Neural cell (in vitro differentiated cells): ENCODE measurements at regions not wholly inside any gene's neighbourhood (a gene's known extent, or its start where the extent isn't known, plus 50 kb on each side); places are given as distances from the start of the nearest gene placed in this dataset.

Experiments
- EP300 ChIP-seq: fragments of 450-650 bp; conservative IDR thresholded peaks from 2 replicates; pipeline ENCODE4 v1.6.1; 2014; ENCODE audit warnings: antibody characterized with exemption, mild to moderate bottlenecking, moderate library complexity; ENCODE audit not compliant: poor library complexity, severe bottlenecking
- EZH2 ChIP-seq: fragments of 200-600, 300-800 bp; shearing (Covaris generic), sonication (generic); IDR thresholded peaks from 2 replicates; pipeline ENCODE4 v1.6.1; 2014; ENCODE audit warnings: antibody characterized with exemption, low read length, borderline replicate concordance, mild to moderate bottlenecking; ENCODE audit not compliant: insufficient read depth, poor library complexity, severe bottlenecking
- MXI1 ChIP-seq: fragments of 450-650 bp; conservative IDR thresholded peaks from 2 replicates; pipeline ENCODE4 v1.6.1; 2014; ENCODE audit warnings: antibody characterized with exemption, mild to moderate bottlenecking; ENCODE audit not compliant: poor library complexity, severe bottlenecking
- POLR2AphosphoS5 ChIP-seq: IDR thresholded peaks from 2 replicates; pipeline ENCODE4 v1.6.1; 2012
- RAD21 ChIP-seq: fragments of 450-650 bp; conservative IDR thresholded peaks from 2 replicates; pipeline ENCODE4 v1.6.1; 2014; ENCODE audit warnings: antibody characterized with exemption, mild to moderate bottlenecking, moderate library complexity
- TAF1 ChIP-seq: IDR thresholded peaks from 2 replicates; pipeline ENCODE4 v1.6.1; 2012; ENCODE audit warnings: low read depth
- TF ChIP-seq, protein P1 (sequence below): IDR thresholded peaks from 2 replicates; pipeline ENCODE4 v1.6.1; 2012; ENCODE audit warnings: borderline replicate concordance
- TF ChIP-seq, protein P2 (sequence below): fragments of 450-650 bp; IDR thresholded peaks from 2 replicates; pipeline ENCODE4 v1.5.1; 2014; ENCODE audit warnings: antibody characterized with exemption, mild to moderate bottlenecking, moderate library complexity; ENCODE audit not compliant: poor library complexity, severe bottlenecking

DNA sequence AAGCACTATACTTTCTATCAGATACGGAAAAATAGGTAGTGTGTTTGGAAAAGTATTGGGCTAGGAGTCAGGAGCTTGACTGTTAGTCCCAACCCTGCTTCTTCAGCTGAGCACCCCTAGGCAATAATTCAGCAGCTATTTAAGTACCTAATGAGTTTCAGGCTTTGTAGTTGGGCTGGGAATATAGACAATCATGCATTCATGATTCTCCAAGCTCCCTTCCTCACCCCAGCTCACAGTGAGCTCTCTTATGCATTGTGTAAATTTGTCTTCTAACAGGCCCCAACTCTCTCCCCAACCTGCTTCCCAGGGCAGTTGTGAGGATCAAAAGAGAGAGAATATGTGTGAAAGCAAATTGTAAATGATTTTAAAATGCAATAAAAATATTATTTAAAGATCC, 201.2 kb downstream of the MSX2 start:
- TF ChIP-seq, protein P1, sequence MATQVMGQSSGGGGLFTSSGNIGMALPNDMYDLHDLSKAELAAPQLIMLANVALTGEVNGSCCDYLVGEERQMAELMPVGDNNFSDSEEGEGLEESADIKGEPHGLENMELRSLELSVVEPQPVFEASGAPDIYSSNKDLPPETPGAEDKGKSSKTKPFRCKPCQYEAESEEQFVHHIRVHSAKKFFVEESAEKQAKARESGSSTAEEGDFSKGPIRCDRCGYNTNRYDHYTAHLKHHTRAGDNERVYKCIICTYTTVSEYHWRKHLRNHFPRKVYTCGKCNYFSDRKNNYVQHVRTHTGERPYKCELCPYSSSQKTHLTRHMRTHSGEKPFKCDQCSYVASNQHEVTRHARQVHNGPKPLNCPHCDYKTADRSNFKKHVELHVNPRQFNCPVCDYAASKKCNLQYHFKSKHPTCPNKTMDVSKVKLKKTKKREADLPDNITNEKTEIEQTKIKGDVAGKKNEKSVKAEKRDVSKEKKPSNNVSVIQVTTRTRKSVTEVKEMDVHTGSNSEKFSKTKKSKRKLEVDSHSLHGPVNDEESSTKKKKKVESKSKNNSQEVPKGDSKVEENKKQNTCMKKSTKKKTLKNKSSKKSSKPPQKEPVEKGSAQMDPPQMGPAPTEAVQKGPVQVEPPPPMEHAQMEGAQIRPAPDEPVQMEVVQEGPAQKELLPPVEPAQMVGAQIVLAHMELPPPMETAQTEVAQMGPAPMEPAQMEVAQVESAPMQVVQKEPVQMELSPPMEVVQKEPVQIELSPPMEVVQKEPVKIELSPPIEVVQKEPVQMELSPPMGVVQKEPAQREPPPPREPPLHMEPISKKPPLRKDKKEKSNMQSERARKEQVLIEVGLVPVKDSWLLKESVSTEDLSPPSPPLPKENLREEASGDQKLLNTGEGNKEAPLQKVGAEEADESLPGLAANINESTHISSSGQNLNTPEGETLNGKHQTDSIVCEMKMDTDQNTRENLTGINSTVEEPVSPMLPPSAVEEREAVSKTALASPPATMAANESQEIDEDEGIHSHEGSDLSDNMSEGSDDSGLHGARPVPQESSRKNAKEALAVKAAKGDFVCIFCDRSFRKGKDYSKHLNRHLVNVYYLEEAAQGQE, result no peak
- TF ChIP-seq, protein P2, sequence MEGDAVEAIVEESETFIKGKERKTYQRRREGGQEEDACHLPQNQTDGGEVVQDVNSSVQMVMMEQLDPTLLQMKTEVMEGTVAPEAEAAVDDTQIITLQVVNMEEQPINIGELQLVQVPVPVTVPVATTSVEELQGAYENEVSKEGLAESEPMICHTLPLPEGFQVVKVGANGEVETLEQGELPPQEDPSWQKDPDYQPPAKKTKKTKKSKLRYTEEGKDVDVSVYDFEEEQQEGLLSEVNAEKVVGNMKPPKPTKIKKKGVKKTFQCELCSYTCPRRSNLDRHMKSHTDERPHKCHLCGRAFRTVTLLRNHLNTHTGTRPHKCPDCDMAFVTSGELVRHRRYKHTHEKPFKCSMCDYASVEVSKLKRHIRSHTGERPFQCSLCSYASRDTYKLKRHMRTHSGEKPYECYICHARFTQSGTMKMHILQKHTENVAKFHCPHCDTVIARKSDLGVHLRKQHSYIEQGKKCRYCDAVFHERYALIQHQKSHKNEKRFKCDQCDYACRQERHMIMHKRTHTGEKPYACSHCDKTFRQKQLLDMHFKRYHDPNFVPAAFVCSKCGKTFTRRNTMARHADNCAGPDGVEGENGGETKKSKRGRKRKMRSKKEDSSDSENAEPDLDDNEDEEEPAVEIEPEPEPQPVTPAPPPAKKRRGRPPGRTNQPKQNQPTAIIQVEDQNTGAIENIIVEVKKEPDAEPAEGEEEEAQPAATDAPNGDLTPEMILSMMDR, result no peak
- TF ChIP-seq EZH2, result no peak
- TF ChIP-seq RAD21, result no peak
- no peak for TF ChIP-seq POLR2AphosphoS5
- no peak for TF ChIP-seq EP300
- TF ChIP-seq TAF1, result no peak
- no peak for TF ChIP-seq MXI1
